Fibroblast of lung (primary cell): ENCODE measurements at regions not wholly inside any gene's neighbourhood (a gene's known extent, or its start where the extent isn't known, plus 50 kb on each side); places are given as distances from the start of the nearest gene placed in this dataset.

Experiments used
- EZH2 ChIP-seq: IDR thresholded peaks from 2 replicates; pipeline ENCODE4 v1.5.1; 2012; ENCODE audit warnings: low read length, control low read depth, mild to moderate bottlenecking; ENCODE audit errors: missing control alignments
- TF ChIP-seq, protein P1 (sequence below), 2 donors: IDR thresholded peaks in 1 of 2; conservative IDR thresholded peaks in 1 of 2; 1 replicate in 1 of 2; 2 replicates in 1 of 2; pipeline ENCODE4 v1.5.1; 2011 to 2012; ENCODE audit warnings: low read length in 2 of 2, control low read depth in 1 of 2, inconsistent platforms in 1 of 2, low read depth in 1 of 2, mild to moderate bottlenecking in 1 of 2

DNA sequence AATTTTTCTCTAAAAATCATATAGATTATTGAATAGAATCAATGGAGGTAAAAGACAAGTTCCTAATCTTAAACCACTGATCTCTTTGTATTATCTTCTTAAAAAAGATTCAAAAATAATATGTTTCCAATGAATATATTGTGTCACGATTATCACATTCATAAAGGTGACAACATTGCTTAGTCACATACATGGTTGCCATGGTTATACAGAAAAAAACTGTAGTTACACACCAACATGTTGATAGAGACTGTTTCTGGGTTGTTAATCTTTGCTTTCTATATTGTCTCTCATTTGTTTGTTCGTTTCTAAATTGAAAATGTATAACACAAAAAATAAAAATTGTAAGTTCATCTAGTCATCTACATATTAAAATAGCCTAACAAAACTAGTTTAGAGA lies 376.0 kb upstream of the ALCAM start:
- TF ChIP-seq, protein P1, sequence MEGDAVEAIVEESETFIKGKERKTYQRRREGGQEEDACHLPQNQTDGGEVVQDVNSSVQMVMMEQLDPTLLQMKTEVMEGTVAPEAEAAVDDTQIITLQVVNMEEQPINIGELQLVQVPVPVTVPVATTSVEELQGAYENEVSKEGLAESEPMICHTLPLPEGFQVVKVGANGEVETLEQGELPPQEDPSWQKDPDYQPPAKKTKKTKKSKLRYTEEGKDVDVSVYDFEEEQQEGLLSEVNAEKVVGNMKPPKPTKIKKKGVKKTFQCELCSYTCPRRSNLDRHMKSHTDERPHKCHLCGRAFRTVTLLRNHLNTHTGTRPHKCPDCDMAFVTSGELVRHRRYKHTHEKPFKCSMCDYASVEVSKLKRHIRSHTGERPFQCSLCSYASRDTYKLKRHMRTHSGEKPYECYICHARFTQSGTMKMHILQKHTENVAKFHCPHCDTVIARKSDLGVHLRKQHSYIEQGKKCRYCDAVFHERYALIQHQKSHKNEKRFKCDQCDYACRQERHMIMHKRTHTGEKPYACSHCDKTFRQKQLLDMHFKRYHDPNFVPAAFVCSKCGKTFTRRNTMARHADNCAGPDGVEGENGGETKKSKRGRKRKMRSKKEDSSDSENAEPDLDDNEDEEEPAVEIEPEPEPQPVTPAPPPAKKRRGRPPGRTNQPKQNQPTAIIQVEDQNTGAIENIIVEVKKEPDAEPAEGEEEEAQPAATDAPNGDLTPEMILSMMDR (conservative IDR thresholded peaks at IDR 0.05 in 1 of 2, IDR thresholded peaks at IDR 0.05 in 1 of 2; ENCODE audit: low read depth in 1 of 2, low read length in 2 of 2): no peak
- no peak for TF ChIP-seq EZH2
